Esophagus squamous epithelium (tissue), 5 donors: ENCODE measurements at regions not wholly inside any gene's neighbourhood (a gene's known extent, or its start where the extent isn't known, plus 50 kb on each side); places are given as distances from the start of the nearest gene placed in this dataset.

ENCODE experiments used
- DNase-seq: peaks from one replicate; lab custom pipeline; 2025; lab: John Stamatoyannopoulos, UW
- H3K27ac ChIP-seq, 4 donors: fragments of 200-600 bp; sonication (generic); one replicate each; pipeline ENCODE4 v1.5.1; 2016 to 2019; ENCODE audit warnings: mild to moderate bottlenecking in 1 of 4
- H3K27me3 ChIP-seq, 4 donors: fragments of 200-600 bp; sonication (generic); 1 replicate in 3 of 4; 2 replicates in 1 of 4; pipeline versions ENCODE4 v1.5.1 to v1.6.0; 2017 to 2021; ENCODE audit warnings: antibody characterized with exemption in 1 of 4
- H3K36me3 ChIP-seq, 3 donors: fragments of 200-600 bp; sonication (generic); one replicate each; pipeline ENCODE4 v1.5.1; 2016 to 2019
- H3K4me1 ChIP-seq, 3 donors: fragments of 200-600 bp; sonication (generic); one replicate each; pipeline ENCODE4 v1.5.1; 2017 to 2019
- H3K4me3 ChIP-seq, 4 donors: fragments of 200-600 bp; sonication (generic); 1 replicate in 3 of 4; 2 replicates in 1 of 4; pipeline ENCODE4 v1.5.1; 2016 to 2019; ENCODE audit warnings: mild to moderate bottlenecking in 2 of 4, moderate library complexity in 1 of 4
- H3K9me3 ChIP-seq, 3 donors: fragments of 200-600 bp; sonication (generic); one replicate each; pipeline ENCODE4 v1.5.1; 2016 to 2019
- CTCF ChIP-seq, 6 experiments: fragments of 450-650 bp in 4 of 6; fragments of 200-600 bp in 2 of 6; sonication (generic) in 2 of 6; IDR thresholded peaks; one replicate each; pipeline ENCODE4 v1.5.1; 2016 to 2019; ENCODE audit warnings: antibody characterized with exemption in 6 of 6, mild to moderate bottlenecking in 4 of 6, moderate library complexity in 4 of 6
- POLR2A ChIP-seq, 4 donors: fragments of 450-650 bp; IDR thresholded peaks; one replicate each; pipeline ENCODE4 v1.6.1; 2017; ENCODE audit warnings: antibody characterized with exemption in 4 of 4, mild to moderate bottlenecking in 4 of 4, moderate library complexity in 3 of 4
- WGBS, 2 donors: methylation state at CpG; one replicate each; pipeline ENCODE4 v1.1.5; 2018; 5-methylcytosine and 5-hydroxymethylcytosine counted together
- intact Hi-C: fragments of 100-400 bp; cut with DNase I; formaldehyde crosslinking; loops from one replicate; pipeline ENCODE4 v1.15.0; 2022
- donor health status: DM: yes; HTN: yes; CAD: no.

GRCh38 chr6:105620878-105621277, 218.0 kb upstream of the PREP start:
- DNase-seq, result no peak
- no peak overlapping the region for H3K4me3 ChIP-seq
- no peaks in the 10 kb centered on the region for H3K9me3 ChIP-seq
- no peaks in the 10 kb centered on the region for H3K27me3 ChIP-seq
- H3K36me3 ChIP-seq, result no peaks in the 10 kb centered on the region
- intact Hi-C loops, result no loop called here
- 69 to 79% methylated on average over 3 of the region's 3 CpGs for WGBS, 2 donors
- peaks cover 0 to 3% (median 0%) of the 10 kb centered on the region in 3 donors for H3K4me1 ChIP-seq
- H3K27ac ChIP-seq, result no peak overlapping the region
- no peak for TF ChIP-seq POLR2A (IDR thresholded peaks at IDR 0.05)
- no peak for TF ChIP-seq CTCF (IDR thresholded peaks at IDR 0.05)

GRCh38 chr6:105619971-105620741, 217.3 kb upstream of the PREP start:
- no peaks in the 10 kb centered on the region for H3K36me3 ChIP-seq
- no peaks in the 10 kb centered on the region for H3K9me3 ChIP-seq
- no peaks in the 10 kb centered on the region for H3K4me1 ChIP-seq
- no peak overlapping the region for H3K4me3 ChIP-seq
- intact Hi-C loops, result no loop called here
- H3K27me3 ChIP-seq, result no peaks in the 10 kb centered on the region
- WGBS, 2 donors, result 70 to 72% methylated on average over 8 of the region's 8 CpGs
- no peak overlapping the region for H3K27ac ChIP-seq
- TF ChIP-seq CTCF (IDR thresholded peaks at IDR 0.05) (no peak), POLR2A (IDR thresholded peaks at IDR 0.05) (no peak)
- no peak for DNase-seq

GRCh38 chr6:105618247-105618646, 215.4 kb upstream of the PREP start:
- DNase-seq, result no peak
- Histone ChIP-seq H3K9me3 (no peaks in the 10 kb centered on the region), H3K36me3 (no peaks in the 10 kb centered on the region), H3K27ac (no peak overlapping the region), H3K4me1 (no peaks in the 10 kb centered on the region), H3K4me3 (no peak overlapping the region), H3K27me3 (no peaks in the 10 kb centered on the region)
- intact Hi-C loops, result no loop called here
- no peak for TF ChIP-seq CTCF (IDR thresholded peaks at IDR 0.05)
- no peak for TF ChIP-seq POLR2A (IDR thresholded peaks at IDR 0.05)
- WGBS, 2 donors, result 100% methylated on average over 1 of the region's 1 CpG

GRCh38 chr6:105616521-105616920, 213.6 kb upstream of the PREP start:
- DNase-seq, result no peak
- Histone ChIP-seq H3K9me3 (no peaks in the 10 kb centered on the region), H3K27ac (no peak overlapping the region), H3K27me3 (no peaks in the 10 kb centered on the region), H3K4me1 (peaks cover 0 to 16% (median 2%) of the 10 kb centered on the region in 3 donors), H3K4me3 (no peak overlapping the region), H3K36me3 (no peaks in the 10 kb centered on the region)
- intact Hi-C loops, result no loop called here
- TF ChIP-seq CTCF (IDR thresholded peaks at IDR 0.05) (no peak), POLR2A (IDR thresholded peaks at IDR 0.05) (no peak)

- WGBS, 2 donors, result 8 to 13% methylated on average over 2 of the region's 2 CpGs
- intact Hi-C loops, result no loop called here
- TF ChIP-seq POLR2A (IDR thresholded peaks at IDR 0.05), result no peak
- peaks cover 0 to 29% (median 5%) of the 10 kb centered on the region in 3 donors for H3K4me1 ChIP-seq
- H3K4me3 ChIP-seq, result no peak overlapping the region
- peak overlapping the region in 1 of 4 donors; percentile 5 for H3K27ac ChIP-seq
- DNase-seq, result no peak
- H3K36me3 ChIP-seq, result no peaks in the 10 kb centered on the region
- no peaks in the 10 kb centered on the region for H3K9me3 ChIP-seq
- no peaks in the 10 kb centered on the region for H3K27me3 ChIP-seq
These were observed 208.7 kb upstream of the PREP start for GRCh38 chr6:105611606-105612005.
